Kidney epithelial cell (primary cell): ENCODE measurements at regions not wholly inside any gene's neighbourhood (a gene's known extent, or its start where the extent isn't known, plus 50 kb on each side); places are given as distances from the start of the nearest gene placed in this dataset.

Experiments
- DNase-seq: peaks from one replicate; pipeline ENCODE4 v3.0.0-alpha.2; 2010; ENCODE audit warnings: low read depth
- H3K27me3 ChIP-seq: 2 replicates; pipeline ENCODE4 v1.6.0; 2011; ENCODE audit warnings: low read length; ENCODE audit not compliant: control insufficient read depth, insufficient read depth
- H3K36me3 ChIP-seq: 2 replicates; pipeline ENCODE4 v1.5.1; 2011; ENCODE audit warnings: low read length; ENCODE audit not compliant: control insufficient read depth, insufficient read depth
- H3K4me3 ChIP-seq: 2 replicates; pipeline ENCODE4 v1.5.1; 2011; ENCODE audit warnings: low read depth, mild to moderate bottlenecking, control low read depth, low read length
- TF ChIP-seq, protein P1 (sequence below): IDR thresholded peaks from 2 replicates; pipeline ENCODE4 v1.5.1; 2011; ENCODE audit warnings: mild to moderate bottlenecking, moderate library complexity, low read length, control low read depth, inconsistent platforms; ENCODE audit not compliant: insufficient read depth, poor library complexity, severe bottlenecking

DNA sequence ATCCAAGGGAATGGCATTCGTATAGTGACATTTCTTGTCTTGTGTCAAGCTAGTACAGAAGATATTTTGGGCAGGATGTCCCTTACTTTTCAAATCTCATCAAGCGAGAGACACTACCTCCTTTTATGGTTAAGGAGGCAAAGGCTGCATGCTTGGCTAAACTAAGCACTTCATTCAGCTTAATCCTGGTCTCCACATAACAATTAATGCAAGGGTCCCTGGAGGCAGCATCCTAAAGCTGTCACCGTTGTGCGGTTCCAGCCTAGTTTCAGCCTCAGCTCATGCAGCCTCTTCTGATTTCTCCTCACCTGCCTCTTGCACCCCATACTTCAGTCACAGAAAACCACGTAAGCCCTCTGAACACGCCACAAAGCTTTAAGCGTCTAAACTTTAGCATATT lies 67.1 kb upstream of the SLC22A23 start:
- H3K4me3 ChIP-seq = no peak overlapping the region
- H3K27me3 ChIP-seq = peaks cover 3% of the 10 kb centered on the region
- no peak for DNase-seq
- TF ChIP-seq, protein P1, sequence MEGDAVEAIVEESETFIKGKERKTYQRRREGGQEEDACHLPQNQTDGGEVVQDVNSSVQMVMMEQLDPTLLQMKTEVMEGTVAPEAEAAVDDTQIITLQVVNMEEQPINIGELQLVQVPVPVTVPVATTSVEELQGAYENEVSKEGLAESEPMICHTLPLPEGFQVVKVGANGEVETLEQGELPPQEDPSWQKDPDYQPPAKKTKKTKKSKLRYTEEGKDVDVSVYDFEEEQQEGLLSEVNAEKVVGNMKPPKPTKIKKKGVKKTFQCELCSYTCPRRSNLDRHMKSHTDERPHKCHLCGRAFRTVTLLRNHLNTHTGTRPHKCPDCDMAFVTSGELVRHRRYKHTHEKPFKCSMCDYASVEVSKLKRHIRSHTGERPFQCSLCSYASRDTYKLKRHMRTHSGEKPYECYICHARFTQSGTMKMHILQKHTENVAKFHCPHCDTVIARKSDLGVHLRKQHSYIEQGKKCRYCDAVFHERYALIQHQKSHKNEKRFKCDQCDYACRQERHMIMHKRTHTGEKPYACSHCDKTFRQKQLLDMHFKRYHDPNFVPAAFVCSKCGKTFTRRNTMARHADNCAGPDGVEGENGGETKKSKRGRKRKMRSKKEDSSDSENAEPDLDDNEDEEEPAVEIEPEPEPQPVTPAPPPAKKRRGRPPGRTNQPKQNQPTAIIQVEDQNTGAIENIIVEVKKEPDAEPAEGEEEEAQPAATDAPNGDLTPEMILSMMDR = no peak
- H3K36me3 ChIP-seq = no peaks in the 10 kb centered on the region

DNA sequence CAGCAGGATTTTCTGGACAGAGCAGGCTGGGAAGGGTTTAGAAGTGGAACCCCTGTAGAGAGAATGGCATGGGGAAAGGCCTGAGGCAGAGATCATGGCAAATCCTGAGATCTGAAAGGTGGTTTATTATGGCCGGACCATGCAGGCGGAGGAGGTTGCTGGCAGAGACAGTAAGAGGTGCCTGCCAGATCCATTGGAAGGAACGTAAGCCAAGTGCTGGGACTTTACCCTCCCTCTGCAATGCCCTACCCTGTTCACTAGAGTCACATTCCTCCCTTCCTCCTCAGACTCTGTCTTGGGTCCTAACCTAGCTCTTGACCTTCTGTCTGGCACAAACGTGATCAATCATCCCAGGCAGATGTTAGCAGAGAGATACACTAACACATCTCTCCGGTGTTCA lies 66.4 kb upstream of the SLC22A23 start:
- no peak for DNase-seq
- Histone ChIP-seq H3K27me3 (peaks cover 3% of the 10 kb centered on the region), H3K4me3 (no peak overlapping the region), H3K36me3 (no peaks in the 10 kb centered on the region)
- TF ChIP-seq, protein P1 = no peak

DNA sequence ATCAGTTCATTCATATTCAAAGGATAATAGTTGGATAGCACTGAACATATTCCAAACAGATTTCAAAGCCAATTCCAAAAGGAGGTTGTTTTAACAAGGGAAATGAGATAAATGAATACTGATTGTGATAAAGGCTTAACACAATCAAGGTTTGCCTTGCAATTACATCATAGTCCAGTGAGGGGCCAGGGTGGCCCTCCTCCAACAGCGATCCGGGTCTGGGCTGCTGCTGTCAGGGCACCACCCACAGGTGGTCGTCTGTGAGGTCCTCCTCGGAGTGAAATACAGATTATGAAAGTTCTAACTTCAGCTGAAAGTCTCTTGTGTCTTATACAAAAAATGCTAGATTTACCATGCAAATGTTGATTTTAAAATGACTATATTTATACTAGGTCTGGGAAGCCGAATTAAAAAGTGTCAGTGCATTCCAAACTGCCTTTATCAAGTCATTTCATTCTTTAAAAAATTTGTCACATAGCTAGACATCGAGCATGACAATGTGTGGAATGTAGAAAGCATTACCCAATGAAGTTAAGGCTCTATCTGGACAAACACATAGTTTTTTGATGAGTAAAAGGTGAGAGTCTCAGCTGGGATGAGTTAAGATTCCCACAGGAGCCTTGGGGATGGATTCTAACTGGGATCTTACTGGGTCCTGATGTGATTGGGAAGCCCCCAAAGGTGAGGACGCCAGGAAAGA lies 65.9 kb upstream of the SLC22A23 start:
- Histone ChIP-seq H3K36me3 (no peaks in the 10 kb centered on the region), H3K4me3 (no peak overlapping the region), H3K27me3 (peaks cover 3% of the 10 kb centered on the region)
- TF ChIP-seq, protein P1 = no peak
- DNase-seq = no peak

DNA sequence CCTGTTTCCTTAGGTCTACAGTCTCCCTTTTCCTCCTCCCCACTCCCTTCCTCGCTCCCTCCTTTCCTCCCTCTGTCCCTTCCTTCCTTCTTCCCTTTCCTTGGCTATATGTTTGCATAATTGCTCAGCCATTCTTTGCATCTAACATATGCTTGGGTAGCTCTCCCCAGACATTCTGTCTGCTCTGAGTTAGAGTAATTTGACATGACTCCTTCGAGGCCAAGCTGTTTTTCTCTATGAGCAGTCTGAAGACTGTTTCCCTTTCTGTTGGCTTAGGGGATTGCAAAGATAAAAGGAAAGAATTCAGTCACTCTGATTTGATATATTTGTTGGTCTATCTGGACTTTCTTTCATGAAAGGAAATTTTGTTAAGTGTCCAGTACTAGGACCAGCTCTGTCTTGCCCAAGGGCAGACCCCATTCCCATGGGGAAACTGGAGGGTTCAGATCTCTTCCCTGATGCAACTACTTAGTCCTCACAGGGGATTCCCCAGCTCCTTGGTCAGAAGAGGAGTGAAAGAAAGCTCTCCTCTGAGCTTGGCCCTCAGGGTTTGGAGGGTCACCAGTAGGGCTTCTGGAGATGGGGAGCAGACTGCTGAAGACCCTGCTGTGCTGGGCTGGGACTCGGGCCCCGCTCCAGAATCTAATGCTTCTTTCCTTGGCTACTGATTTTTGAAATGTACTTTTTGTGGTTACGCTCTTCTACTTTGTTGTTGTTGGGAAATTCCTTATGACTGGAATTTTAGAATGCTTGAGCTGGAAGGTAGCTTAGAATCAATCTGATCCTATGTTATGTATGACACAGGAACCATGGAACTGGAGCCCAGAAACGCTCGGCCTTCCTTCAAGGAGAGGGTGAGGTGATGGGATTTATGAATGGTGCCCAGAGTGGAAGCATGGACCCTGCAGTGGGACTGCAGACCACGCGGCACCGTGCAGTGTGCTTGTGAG lies 63.7 kb upstream of the SLC22A23 start:
- Histone ChIP-seq H3K4me3 (no peak overlapping the region), H3K27me3 (peaks cover 3% of the 10 kb centered on the region), H3K36me3 (no peaks in the 10 kb centered on the region)
- TF ChIP-seq, protein P1 = no peak
- DNase-seq = no peak

DNA sequence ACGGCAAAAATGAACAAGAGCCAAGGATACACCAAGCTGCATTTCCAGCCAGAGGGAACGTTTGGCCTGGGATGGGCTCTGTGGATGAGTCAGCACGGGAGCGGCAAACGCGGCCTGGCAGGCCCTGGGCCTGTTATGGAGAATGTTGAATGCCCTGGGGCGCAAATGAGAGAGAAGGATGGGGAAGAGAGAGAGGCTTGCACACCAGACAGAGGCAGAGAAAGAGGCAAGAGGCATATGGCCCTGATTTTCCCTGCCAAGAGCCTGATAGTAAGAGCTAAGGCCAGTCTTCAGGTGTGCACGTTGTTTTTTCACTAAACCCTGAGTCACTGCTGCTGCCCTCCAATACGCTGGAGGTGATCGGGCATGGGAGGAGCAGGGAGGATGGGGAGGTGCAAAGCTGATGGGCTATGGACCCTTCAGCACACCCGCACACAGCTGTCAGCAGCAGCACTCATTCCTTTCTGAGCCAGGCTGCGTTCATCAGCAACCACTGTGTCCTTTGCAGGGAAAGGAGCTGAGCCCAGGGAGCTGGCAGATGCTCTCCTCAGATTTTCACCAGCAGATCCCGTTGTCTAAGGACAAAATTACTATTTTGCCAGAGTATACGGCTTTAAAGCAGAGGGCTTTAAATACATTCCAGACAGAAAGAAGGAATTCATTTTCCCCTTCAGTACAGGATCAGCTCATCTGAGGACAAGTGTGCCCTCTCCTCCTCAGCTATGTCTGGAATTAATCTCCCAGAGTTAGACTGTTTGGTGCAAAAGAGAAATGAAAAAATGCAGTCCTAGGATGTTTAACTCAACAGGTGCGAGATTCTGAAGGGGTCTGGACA lies 61.7 kb upstream of the SLC22A23 start:
- Histone ChIP-seq H3K27me3 (no peaks in the 10 kb centered on the region), H3K4me3 (no peak overlapping the region), H3K36me3 (no peaks in the 10 kb centered on the region)
- TF ChIP-seq, protein P1 = no peak
- DNase-seq = no peak
